Chondrocyte (in vitro differentiated cells): ENCODE measurements at regions not wholly inside any gene's neighbourhood (a gene's known extent, or its start where the extent isn't known, plus 50 kb on each side); places are given as distances from the start of the nearest gene placed in this dataset.

Experiments
- DNase-seq: peaks from one replicate; pipeline ENCODE4 v3.0.0; 2021; ENCODE audit warnings: mixed read lengths, low spot score
- H3K27ac Mint-ChIP-seq: one replicate; pipeline ENCODE4 v1.8.0; 2021; ENCODE audit warnings: mild to moderate bottlenecking, moderate library complexity, mixed read lengths; ENCODE audit not compliant: unreplicated experiment
- H3K27me3 Mint-ChIP-seq: 2 replicates; pipeline ENCODE4 v1.8.0; 2021; ENCODE audit warnings: low read depth, mixed read lengths
- H3K36me3 Mint-ChIP-seq: 2 replicates; pipeline ENCODE4 v1.8.0; 2021; ENCODE audit warnings: low read depth, mixed read lengths
- H3K4me1 Mint-ChIP-seq: 2 replicates; pipeline ENCODE4 v1.8.0; 2021; ENCODE audit warnings: low read depth, mild to moderate bottlenecking, mixed read lengths
- H3K4me3 Mint-ChIP-seq: one replicate; pipeline ENCODE4 v1.8.0; 2021; ENCODE audit warnings: mild to moderate bottlenecking, moderate library complexity, mixed read lengths; ENCODE audit not compliant: unreplicated experiment
- H3K9me3 Mint-ChIP-seq: 2 replicates; pipeline ENCODE4 v1.8.0; 2021; ENCODE audit warnings: low read depth, mixed read lengths
- CTCF ChIP-seq: fragments of 200-600 bp; sonication (generic); IDR thresholded peaks from 2 replicates; pipeline ENCODE4 v1.5.0; 2021; ENCODE audit warnings: antibody characterized with exemption, mild to moderate bottlenecking, moderate library complexity

- no peak overlapping the region for H3K27ac Mint-ChIP-seq
- no peaks in the 10 kb centered on the region for H3K27me3 Mint-ChIP-seq
- no peaks in the 10 kb centered on the region for H3K36me3 Mint-ChIP-seq
- peaks cover 27% of the 10 kb centered on the region for H3K4me1 Mint-ChIP-seq
- no peak overlapping the region for H3K4me3 Mint-ChIP-seq
- TF ChIP-seq CTCF = no peak
- H3K9me3 Mint-ChIP-seq = no peaks in the 10 kb centered on the region
- DNase-seq = no peak
Measured at GRCh38 chr2:225891771-225892170, 492.3 kb downstream of the NYAP2 start.

- Mint-ChIP-seq H3K27ac (no peak overlapping the region), H3K27me3 (no peaks in the 10 kb centered on the region), H3K4me1 (peaks cover 27% of the 10 kb centered on the region), H3K4me3 (no peak overlapping the region), H3K9me3 (no peaks in the 10 kb centered on the region), H3K36me3 (no peaks in the 10 kb centered on the region)
- no peak for TF ChIP-seq CTCF
- DNase-seq = no peak
Measured at GRCh38 chr2:225891013-225891412, 491.5 kb downstream of the NYAP2 start.

- no peak overlapping the region for H3K27ac Mint-ChIP-seq
- TF ChIP-seq CTCF = peak; percentile 92
- peaks cover 16% of the 10 kb centered on the region for H3K4me1 Mint-ChIP-seq
- H3K4me3 Mint-ChIP-seq = no peak overlapping the region
- no peaks in the 10 kb centered on the region for H3K9me3 Mint-ChIP-seq
- no peak for DNase-seq
- H3K27me3 Mint-ChIP-seq = no peaks in the 10 kb centered on the region
- H3K36me3 Mint-ChIP-seq = no peaks in the 10 kb centered on the region
Measured at GRCh38 chr2:225889452-225889851, 489.9 kb downstream of the NYAP2 start.

- Mint-ChIP-seq H3K27ac (no peak overlapping the region), H3K36me3 (no peaks in the 10 kb centered on the region), H3K9me3 (no peaks in the 10 kb centered on the region), H3K27me3 (no peaks in the 10 kb centered on the region), H3K4me3 (no peak overlapping the region), H3K4me1 (no peaks in the 10 kb centered on the region)
- no peak for TF ChIP-seq CTCF
- DNase-seq = no peak
Measured at GRCh38 chr2:225867071-225867470, 467.6 kb downstream of the NYAP2 start.

GRCh38 chr2:225865468-225865867 is 466.0 kb downstream of the NYAP2 start:
- H3K4me1 Mint-ChIP-seq = no peaks in the 10 kb centered on the region
- TF ChIP-seq CTCF = no peak
- no peak for DNase-seq

More at GRCh38 chr2:225865468-225865867, 466.0 kb downstream of the NYAP2 start:
- Mint-ChIP-seq H3K27me3 (no peaks in the 10 kb centered on the region), H3K27ac (no peak overlapping the region), H3K9me3 (peaks cover 2% of the 10 kb centered on the region), H3K36me3 (no peaks in the 10 kb centered on the region), H3K4me3 (no peak overlapping the region)
